ENCODE measurements at regions not wholly inside any gene's neighbourhood (a gene's known extent, or its start where the extent isn't known, plus 50 kb on each side); places are given as distances from the start of the nearest gene placed in this dataset.
"Not testable (repeated sequence)": the region's sequence is repeated elsewhere in the genome, so short reads cannot be mapped to it uniquely, and the experiment has no call there.

GRCh38 chr6:15739353-15739752 is 76.5 kb upstream of the DTNBP1 start:
- TF ChIP-seq EP300 (IDR thresholded peaks at IDR 0.05) = no peak
- no peak for TF ChIP-seq POLR2A (IDR thresholded peaks at IDR 0.05)
- no peak for TF ChIP-seq POLR2AphosphoS5 (IDR thresholded peaks at IDR 0.05)
- TF ChIP-seq CTCF (IDR thresholded peaks at IDR 0.05) = no peak
- intact Hi-C loops (cut with DNase I; ENCODE audit: low total_unique reads) = no loop called here
- H3K4me1 ChIP-seq = peaks cover 0 to 19% (median 10%) of the 10 kb centered on the region in 4 donors
- 51 to 66% (median 58%) methylated on average over 2 of the region's 2 CpGs for WGBS, 5 donors
- H3K4me3 ChIP-seq = no peak overlapping the region
- no peaks in the 10 kb centered on the region for H3K36me3 ChIP-seq
- H3K27ac ChIP-seq = no peak overlapping the region
- H3K9me3 ChIP-seq = no peaks in the 10 kb centered on the region
- DNase-seq = no peak
- no peaks in the 10 kb centered on the region for H3K27me3 ChIP-seq

- 82 to 87% (median 86%) methylated on average over 8 of the region's 8 CpGs for WGBS, 5 donors
- H3K4me3 ChIP-seq; H3K36me3 ChIP-seq; H3K27ac ChIP-seq; H3K9me3 ChIP-seq; intact Hi-C loops (cut with DNase I; ENCODE audit: low total_unique reads); H3K27me3 ChIP-seq; DNase-seq: not testable (repeated sequence)
- peaks cover 0 to 19% (median 12%) of the 10 kb centered on the region in 4 donors for H3K4me1 ChIP-seq
These were observed 75.4 kb upstream of the DTNBP1 start for GRCh38 chr6:15738195-15738594.

GRCh38 chr6:15736297-15736696 is 73.5 kb upstream of the DTNBP1 start:
- peak overlapping the region in 4 of 5 donors; percentile 45 to 76 (median 58) for H3K27ac ChIP-seq
- H3K9me3 ChIP-seq = no peaks in the 10 kb centered on the region
- H3K4me3 ChIP-seq = no peak overlapping the region
- intact Hi-C loops (cut with DNase I; ENCODE audit: low total_unique reads) = no loop called here
- peak in 1 of 2 donors; percentile 17 for DNase-seq
- peaks cover 0 to 19% (median 12%) of the 10 kb centered on the region in 4 donors for H3K4me1 ChIP-seq
- TF ChIP-seq POLR2A (IDR thresholded peaks at IDR 0.05) (no peak), CTCF (IDR thresholded peaks at IDR 0.05) (no peak), EP300 (IDR thresholded peaks at IDR 0.05) (no peak), POLR2AphosphoS5 (IDR thresholded peaks at IDR 0.05) (no peak)
- no peaks in the 10 kb centered on the region for H3K27me3 ChIP-seq
- 56 to 67% (median 59%) methylated on average over 3 of the region's 3 CpGs for WGBS, 5 donors
- H3K36me3 ChIP-seq = no peaks in the 10 kb centered on the region

- Histone ChIP-seq H3K9me3 (no peaks in the 10 kb centered on the region), H3K4me3 (no peak overlapping the region), H3K36me3 (no peaks in the 10 kb centered on the region), H3K4me1 (peaks cover 0 to 19% (median 12%) of the 10 kb centered on the region in 4 donors), H3K27ac (peak overlapping the region; percentile 5 to 82 (median 54)), H3K27me3 (no peaks in the 10 kb centered on the region)
- DNase-seq = peak; percentile 48 to 71
- intact Hi-C loops (cut with DNase I; ENCODE audit: low total_unique reads) = no loop called here
- peak in 2 of 3 donors; percentile 55 to 60 for TF ChIP-seq POLR2AphosphoS5 (IDR thresholded peaks at IDR 0.05)
- no peak for TF ChIP-seq POLR2A (IDR thresholded peaks at IDR 0.05)
- 15 to 30% (median 23%) methylated on average over 5 of the region's 5 CpGs for WGBS, 5 donors
These were observed 72.9 kb upstream of the DTNBP1 start for GRCh38 chr6:15735567-15736265.

GRCh38 chr6:15734118-15734897 is 71.5 kb upstream of the DTNBP1 start:
- peaks cover 0 to 19% (median 12%) of the 10 kb centered on the region in 4 donors for H3K4me1 ChIP-seq
- intact Hi-C loops (cut with DNase I; ENCODE audit: low total_unique reads) = no loop called here
- H3K27ac ChIP-seq = peak overlapping the region in 2 of 5 donors; percentile 30 to 41
- no peaks in the 10 kb centered on the region for H3K36me3 ChIP-seq
- 69 to 78% (median 72%) methylated on average over 13 of the region's 13 CpGs for WGBS, 5 donors
- no peaks in the 10 kb centered on the region for H3K9me3 ChIP-seq
- no peak overlapping the region for H3K4me3 ChIP-seq
- H3K27me3 ChIP-seq = no peaks in the 10 kb centered on the region
- TF ChIP-seq POLR2AphosphoS5 (IDR thresholded peaks at IDR 0.05) = no peak
- no peak for TF ChIP-seq CTCF (IDR thresholded peaks at IDR 0.05)
- TF ChIP-seq EP300 (IDR thresholded peaks at IDR 0.05) = no peak
- TF ChIP-seq POLR2A (IDR thresholded peaks at IDR 0.05) = no peak
- no peak for DNase-seq

All from stomach (tissue), 8 donors.